Posterior cingulate gyrus (tissue), 11 donors: ENCODE measurements at regions not wholly inside any gene's neighbourhood (a gene's known extent, or its start where the extent isn't known, plus 50 kb on each side); places are given as distances from the start of the nearest gene placed in this dataset.

ENCODE experiments used
- DNase-seq, 10 donors: peaks; one replicate each; pipeline versions ENCODE4 v3.0.0 to v3.0.0-alpha.2; 2020 to 2021; ENCODE audit warnings: mixed read lengths in 3 of 10
- intact Hi-C: fragments of 100-400 bp; cut with DNase I; formaldehyde crosslinking; loops from one replicate; pipeline ENCODE4 v1.15.1; 2023

GRCh38 chr9:118023644-118024043 lies 319.4 kb downstream of the TLR4 start:
- intact Hi-C loops, result no loop called here
- DNase-seq, result no peak

DNA sequence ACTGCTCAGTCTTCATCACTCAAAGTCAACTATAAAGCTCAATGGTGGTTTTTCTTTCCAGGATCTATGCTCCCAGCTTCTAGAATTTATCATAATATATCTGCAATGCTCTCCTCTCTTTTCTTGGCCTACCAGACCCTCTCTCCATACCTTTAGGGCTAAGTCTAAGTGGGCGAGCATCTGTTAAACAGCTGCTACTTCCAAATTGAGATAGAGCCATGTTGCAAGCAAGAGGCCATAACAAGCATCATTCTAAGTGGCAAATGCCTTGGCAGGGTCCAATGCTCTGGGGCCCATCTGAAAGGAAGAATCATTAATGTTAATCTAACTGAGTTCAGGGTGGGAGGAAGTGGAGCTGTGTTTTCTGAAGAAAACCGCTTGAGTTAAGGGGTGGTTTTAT lies 324.0 kb downstream of the TLR4 start:
- intact Hi-C loops, result no loop called here
- DNase-seq, result no peak

DNA sequence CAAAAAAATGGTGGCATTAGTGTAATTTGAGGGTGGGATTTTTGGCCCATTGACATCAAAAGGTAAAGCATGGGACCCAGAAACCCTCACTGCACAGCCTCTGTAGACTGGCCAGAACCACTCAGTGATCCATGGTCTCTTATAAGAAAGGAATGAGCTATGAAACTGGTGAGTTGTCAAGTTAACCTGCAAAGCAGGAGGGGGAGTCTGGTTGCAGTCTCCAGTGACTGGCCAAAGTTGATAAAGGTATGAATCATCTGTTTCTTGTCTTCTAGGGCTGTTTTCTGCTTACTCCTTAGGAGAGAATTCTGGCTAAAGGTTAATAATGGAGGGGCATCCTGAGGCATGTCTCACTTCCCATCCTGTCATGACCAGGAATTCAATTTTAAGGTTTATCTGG lies 325.2 kb downstream of the TLR4 start:
- no peak for DNase-seq
- intact Hi-C loops, result no loop called here

- no peak for DNase-seq
- intact Hi-C loops, result no loop called here
Observed at GRCh38 chr9:118034701-118035100, 330.5 kb downstream of the TLR4 start.

- DNase-seq, result no peak
- intact Hi-C loops, result no loop called here
Observed at GRCh38 chr9:118038713-118039112, 334.5 kb downstream of the TLR4 start.

DNA sequence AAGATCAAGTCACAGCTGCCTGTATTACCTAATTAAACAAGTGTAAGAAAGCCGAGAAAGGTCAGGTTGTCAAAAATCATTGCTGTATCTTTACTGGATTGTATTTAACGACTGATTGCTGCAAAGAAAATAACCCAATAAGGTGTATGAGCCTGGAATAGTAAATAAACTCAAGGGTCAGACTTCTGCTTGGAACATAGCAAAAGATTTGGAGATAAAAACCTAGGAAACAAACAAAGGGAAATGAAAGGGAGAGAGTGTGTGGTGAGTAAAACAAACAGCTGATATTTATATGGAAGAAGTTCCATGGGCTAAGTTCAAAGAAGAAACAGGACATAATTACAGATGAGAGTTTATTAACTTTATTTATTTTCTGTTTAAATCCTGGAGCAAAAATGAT lies 354.0 kb downstream of the TLR4 start:
- intact Hi-C loops, result no loop called here
- no peak for DNase-seq

DNA sequence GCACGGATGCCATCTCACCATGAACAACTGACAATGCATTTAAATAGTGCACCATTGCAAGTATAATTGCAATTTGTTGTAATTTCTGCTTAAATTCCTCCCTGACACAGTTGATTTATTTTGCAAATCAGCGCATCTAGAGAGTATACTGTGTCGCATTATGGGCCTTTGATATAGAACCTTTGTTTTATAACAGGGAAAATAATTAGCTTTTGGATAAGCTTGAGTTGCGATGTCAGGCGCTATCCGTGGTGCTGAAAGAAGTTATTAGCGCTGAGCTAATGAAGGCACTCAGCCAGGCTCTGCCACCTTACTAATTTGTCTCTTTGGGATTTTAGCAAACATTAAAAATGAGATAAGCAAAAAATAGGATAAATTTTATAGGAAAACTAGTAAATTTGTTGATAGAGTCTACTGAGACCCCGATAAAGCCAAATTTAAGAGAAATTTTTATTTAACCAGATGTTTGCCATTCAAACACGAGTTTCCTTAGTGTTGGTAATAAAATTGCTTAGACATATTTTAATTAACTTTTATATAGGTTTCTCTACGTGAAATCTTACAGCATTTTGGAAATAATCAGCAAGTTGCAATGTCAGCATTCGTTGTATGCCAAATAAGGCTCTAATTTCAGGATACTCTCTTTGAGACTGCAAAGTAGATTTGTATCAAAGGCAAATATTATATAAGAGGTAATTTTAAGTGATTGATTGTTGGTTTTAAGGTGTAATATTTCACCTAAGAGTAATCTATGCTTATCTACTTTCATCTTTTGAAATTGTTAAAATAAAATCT lies 355.5 kb downstream of the TLR4 start:
- peak in 3 of 10 donors; percentile 24 to 63 (median 43) for DNase-seq
- intact Hi-C loops, result no loop called here

DNA sequence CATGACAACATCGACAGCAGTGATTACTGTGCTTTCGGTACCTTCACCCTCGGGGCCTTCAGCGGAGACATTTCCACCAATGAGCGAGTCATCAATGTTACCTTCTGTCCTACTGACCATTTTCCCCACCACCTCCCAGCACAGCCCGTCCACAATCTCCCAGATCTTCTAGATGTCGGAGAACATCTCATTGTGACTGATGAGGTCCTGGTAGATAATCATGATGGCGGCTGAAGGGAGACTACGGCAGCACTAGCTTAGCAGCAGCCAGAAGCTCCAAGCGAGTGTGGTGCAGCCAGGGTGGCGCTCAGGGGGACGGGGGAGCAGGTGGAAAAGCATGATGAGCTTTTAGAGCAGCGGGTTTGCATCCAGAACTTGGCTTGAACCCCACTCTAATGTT lies 379.0 kb downstream of the TLR4 start:
- peak in 1 of 10 donors; percentile 52 for DNase-seq
- intact Hi-C loops, result no loop called here

GRCh38 chr9:118088090-118088489 lies 383.9 kb downstream of the TLR4 start:
- intact Hi-C loops, result no loop called here
- no peak for DNase-seq

- intact Hi-C loops, result no loop called here
- DNase-seq, result no peak
Observed at GRCh38 chr9:118091226-118091625, 387.0 kb downstream of the TLR4 start.

GRCh38 chr9:118091711-118092500 lies 387.7 kb downstream of the TLR4 start:
- intact Hi-C loops, result no loop called here
- no peak for DNase-seq

DNA sequence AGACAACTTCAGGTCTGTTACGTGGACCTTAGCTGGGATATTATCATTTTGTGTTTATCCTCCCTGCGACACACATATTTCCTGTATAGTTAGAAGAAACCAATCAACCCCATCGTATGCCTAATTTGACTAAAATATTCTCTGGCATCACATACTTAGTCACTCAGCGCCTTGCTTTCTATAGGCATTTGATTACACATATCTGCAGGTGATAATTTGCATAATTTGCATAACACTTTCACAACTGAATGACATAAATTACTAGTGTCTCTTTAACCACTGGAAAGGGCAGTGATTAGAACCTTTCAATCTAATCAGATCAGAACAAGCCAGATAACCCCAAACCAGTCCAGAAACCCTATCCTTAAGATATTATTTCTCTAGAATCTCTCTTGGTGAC lies 390.2 kb downstream of the TLR4 start:
- intact Hi-C loops, result no loop called here

DNA sequence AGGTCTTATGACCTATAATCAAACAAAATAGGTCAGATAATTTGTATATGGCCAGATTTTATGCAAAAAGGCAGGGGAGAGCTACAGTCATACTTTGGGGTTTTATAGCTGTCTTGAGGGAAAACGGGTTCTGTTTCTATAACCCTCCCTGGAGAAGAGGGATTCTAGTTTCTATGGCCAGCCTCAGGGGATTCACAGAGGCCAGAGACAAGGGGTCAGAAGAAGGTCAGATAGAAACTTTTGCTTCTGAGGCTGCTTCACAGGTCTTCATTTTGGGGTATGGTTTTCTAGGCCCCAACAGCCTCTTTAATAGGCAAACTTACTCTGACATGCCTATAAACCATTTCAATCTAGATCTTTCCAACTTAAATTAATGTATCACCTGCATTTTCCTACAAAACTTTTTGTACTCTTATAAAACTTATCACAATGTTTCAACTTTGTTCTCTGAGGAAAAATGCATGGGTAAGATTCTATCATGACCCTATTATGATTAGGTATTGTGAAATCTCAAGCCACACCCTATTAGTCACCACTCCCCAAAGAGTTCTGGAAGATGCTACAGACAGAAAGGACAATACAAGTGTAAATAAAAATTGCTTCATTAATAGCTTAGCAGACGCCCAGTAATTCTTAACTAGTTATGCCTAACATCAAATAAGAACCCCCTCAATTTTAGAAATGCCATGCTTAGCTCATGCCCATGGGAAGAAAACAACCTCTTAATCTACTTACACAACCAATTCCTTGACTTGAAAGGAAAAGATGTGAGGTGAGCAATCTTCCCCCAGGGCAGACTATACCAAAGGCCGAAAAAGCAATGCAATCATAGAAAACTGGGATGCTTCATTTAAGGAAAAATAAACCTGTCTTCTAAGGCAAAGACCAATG lies 396.6 kb downstream of the TLR4 start:
- intact Hi-C loops, result no loop called here
- DNase-seq, result no peak

More for the DNA sequence above, 390.2 kb downstream of the TLR4 start:
- no peak for DNase-seq

DNA sequence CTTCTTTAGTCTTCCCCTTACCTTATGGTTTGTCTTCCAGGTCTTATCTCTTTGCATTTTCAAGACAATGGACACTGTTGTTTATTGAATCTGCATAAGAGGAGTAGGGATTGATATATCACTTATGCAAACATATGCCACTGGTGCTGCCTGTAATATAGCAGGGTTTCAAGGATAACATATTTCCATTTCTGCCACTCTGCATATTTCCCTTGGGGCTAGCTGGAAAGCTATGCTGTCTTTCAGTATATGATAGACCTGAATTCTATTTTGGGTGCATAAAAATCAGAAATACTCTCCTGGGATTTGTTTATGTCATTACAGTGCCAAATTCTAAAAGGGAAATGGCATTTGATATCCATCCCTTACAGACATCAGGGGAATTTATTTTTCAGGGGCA lies 400.2 kb downstream of the TLR4 start:
- DNase-seq, result no peak
- intact Hi-C loops, result no loop called here

GRCh38 chr9:118108971-118109370 lies 404.8 kb downstream of the TLR4 start:
- intact Hi-C loops, result no loop called here
- DNase-seq, result no peak

DNA sequence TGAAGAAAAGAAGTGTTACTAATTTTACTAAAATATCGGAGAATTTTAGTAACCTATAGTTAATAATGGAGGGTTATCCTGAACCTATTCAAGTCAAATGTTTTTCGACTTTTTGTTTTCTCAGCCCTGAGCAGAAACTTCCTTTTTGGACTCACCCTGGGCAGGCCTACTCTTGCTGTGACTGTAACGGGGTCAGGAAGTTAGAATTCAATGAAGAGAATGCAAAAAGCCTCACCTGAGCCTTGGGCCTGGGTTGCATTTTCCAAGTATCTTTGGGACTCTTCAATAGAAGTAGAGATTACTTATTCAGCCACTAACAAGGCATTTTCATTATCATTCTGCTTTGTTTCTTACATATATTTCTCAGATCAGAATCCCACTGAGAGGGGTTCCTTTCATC lies 405.3 kb downstream of the TLR4 start:
- intact Hi-C loops, result no loop called here
- DNase-seq, result no peak

GRCh38 chr9:118121361-118121760 lies 417.2 kb downstream of the TLR4 start:
- intact Hi-C loops, result no loop called here
- DNase-seq, result no peak

- DNase-seq, result no peak
- intact Hi-C loops, result no loop called here
Observed at GRCh38 chr9:118128313-118128712, 424.1 kb downstream of the TLR4 start.

DNA sequence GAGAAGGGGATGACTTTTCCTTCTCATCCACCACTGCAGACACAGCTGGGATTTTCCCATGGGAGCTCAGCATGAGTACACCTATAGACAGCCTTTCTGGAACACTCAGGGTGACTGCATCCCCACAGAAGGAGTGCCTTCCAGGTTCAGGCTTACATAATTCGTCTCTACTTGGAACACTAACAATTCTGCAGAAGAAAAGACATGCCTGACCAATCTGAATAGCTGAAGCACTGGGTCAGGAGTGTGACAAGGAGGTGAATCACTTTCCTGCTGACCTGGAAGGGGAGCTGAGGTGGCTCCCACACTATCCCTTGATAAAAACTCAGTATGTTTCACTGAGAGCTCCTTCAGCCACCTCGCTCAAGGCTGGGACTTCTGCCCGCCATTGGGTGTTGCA lies 425.3 kb downstream of the TLR4 start:
- no peak for DNase-seq
- intact Hi-C loops, result no loop called here

DNA sequence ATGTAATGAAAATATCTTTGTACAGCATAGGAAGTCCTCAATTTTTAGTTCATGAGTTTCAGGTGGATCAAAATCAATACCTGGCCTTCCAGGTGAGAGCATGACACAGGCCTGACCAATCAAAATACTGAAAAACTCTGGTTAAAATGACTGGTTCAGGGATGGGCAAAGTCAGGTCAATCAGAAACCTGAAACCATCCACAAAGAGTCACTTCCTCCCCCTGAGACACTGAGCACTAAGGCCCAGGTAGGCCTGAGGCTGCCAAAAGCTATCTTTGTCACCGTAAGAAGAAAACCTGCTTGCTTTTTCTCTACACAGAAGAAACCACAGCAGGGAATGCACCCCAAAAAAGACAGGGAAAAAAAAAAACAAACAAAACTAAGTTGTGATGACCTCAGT lies 444.8 kb downstream of the TLR4 start:
- no peak for DNase-seq
- intact Hi-C loops, result no loop called here

GRCh38 chr9:118156846-118157245 lies 452.6 kb downstream of the TLR4 start:
- intact Hi-C loops, result no loop called here

More at GRCh38 chr9:118156846-118157245, 452.6 kb downstream of the TLR4 start:
- DNase-seq, result no peak
